T-cell (primary cell): ENCODE measurements at regions not wholly inside any gene's neighbourhood (a gene's known extent, or its start where the extent isn't known, plus 50 kb on each side); places are given as distances from the start of the nearest gene placed in this dataset.
"Not testable (repeated sequence)": the region's sequence is repeated elsewhere in the genome, so short reads cannot be mapped to it uniquely, and the experiment has no call there.

Experiments used
- ATAC-seq, 4 experiments: fragments of 200-7000 bp in 3 of 4; fragments of 150-1000 bp in 1 of 4; cut with Tn5 transposase; replicated peaks in 1 of 4; 1 replicate in 3 of 4; 2 replicates in 1 of 4; pipeline ENCODE4 v1.10.0; 2021; ENCODE audit warnings: moderate library complexity in 3 of 4, mild to moderate bottlenecking in 2 of 4, moderate number of reproducible peaks in 1 of 4
- CTCF ChIA-PET, 2 donors: fragments of 300-600 bp; sonication (Branson Sonifier 250); formaldehyde crosslinking; loops; one replicate each; lab custom pipeline; 2022; ENCODE audit warnings: antibody characterized with exemption in 2 of 2; lab: Charles Lee
- POLR2A ChIA-PET, 2 donors: fragments of 300-600 bp; sonication (Branson Sonifier 250); formaldehyde crosslinking; loops; one replicate each; lab custom pipeline; 2022; ENCODE audit warnings: antibody characterized with exemption in 2 of 2; lab: Charles Lee
- DNase-seq, 35 experiments: peaks; one replicate each; pipeline versions ENCODE4 v3.0.0 to v3.0.0-alpha.2; 2013 to 2023
- H3K27ac ChIP-seq: one replicate; pipeline ENCODE4 v1.5.1; 2013; ENCODE audit warnings: low read length
- H3K27me3 ChIP-seq, 2 experiments: replicated peaks in 1 of 2; 1 replicate in 1 of 2; 2 replicates in 1 of 2; pipeline versions ENCODE4 v1.6.1 to v1.7.0; 2013; ENCODE audit warnings: low read length in 1 of 2, mixed read lengths in 1 of 2; ENCODE audit not compliant: control insufficient read depth in 2 of 2, insufficient read depth in 2 of 2; ENCODE audit errors: extremely low read depth in 1 of 2
- H3K36me3 ChIP-seq, 2 donors: 1 replicate in 1 of 2; 2 replicates in 1 of 2; pipeline versions ENCODE4 v1.6.1 to v1.7.0; 2013; ENCODE audit warnings: low read length in 1 of 2; ENCODE audit not compliant: control insufficient read depth in 2 of 2, insufficient read depth in 1 of 2; ENCODE audit errors: extremely low read depth in 1 of 2
- H3K4me1 ChIP-seq, 2 experiments: 1 replicate in 1 of 2; 2 replicates in 1 of 2; pipeline versions ENCODE4 v1.6.1 to v1.7.0; 2013; ENCODE audit warnings: low read length in 2 of 2, mixed read lengths in 1 of 2; ENCODE audit not compliant: insufficient read depth in 2 of 2, control insufficient read depth in 1 of 2; ENCODE audit errors: extremely low read depth in 1 of 2
- H3K4me3 ChIP-seq, 2 donors: 1 replicate in 1 of 2; 2 replicates in 1 of 2; pipeline versions ENCODE4 v1.5.1 to v1.7.0; 2013; ENCODE audit warnings: mild to moderate bottlenecking in 2 of 2, low read length in 1 of 2, moderate library complexity in 1 of 2; ENCODE audit not compliant: control insufficient read depth in 1 of 2; ENCODE audit errors: extremely low read depth in 1 of 2
- H3K9me3 ChIP-seq: 2 replicates; pipeline ENCODE4 v1.7.0; 2013
- H3K27ac Mint-ChIP-seq, 2 donors: one replicate each; pipeline ENCODE4 v1.8.0; 2020 to 2021; ENCODE audit warnings: mild to moderate bottlenecking in 2 of 2, mixed read lengths in 2 of 2
- H3K27me3 Mint-ChIP-seq, 2 donors: one replicate each; pipeline ENCODE4 v1.8.0; 2021 to 2022; ENCODE audit warnings: mixed read lengths in 2 of 2
- H3K36me3 Mint-ChIP-seq: one replicate; pipeline ENCODE4 v1.8.0; 2021; ENCODE audit warnings: mixed read lengths
- H3K4me1 Mint-ChIP-seq, 3 donors: one replicate each; pipeline ENCODE4 v1.8.0; 2020 to 2022; ENCODE audit warnings: mixed read lengths in 3 of 3, mild to moderate bottlenecking in 1 of 3
- H3K4me3 Mint-ChIP-seq, 3 donors: one replicate each; pipeline ENCODE4 v1.8.0; 2020 to 2022; ENCODE audit warnings: mild to moderate bottlenecking in 3 of 3, mixed read lengths in 3 of 3, moderate library complexity in 3 of 3
- H3K9me3 Mint-ChIP-seq, 3 donors: one replicate each; pipeline ENCODE4 v1.8.0; 2020 to 2022; ENCODE audit warnings: mixed read lengths in 3 of 3
- WGBS: methylation state at CpG from one replicate; pipeline ENCODE4 v1.1.5; 2013; ENCODE audit warnings: missing lambda C conversion rate; ENCODE audit not compliant: insufficient coverage; 5-methylcytosine and 5-hydroxymethylcytosine counted together

DNA sequence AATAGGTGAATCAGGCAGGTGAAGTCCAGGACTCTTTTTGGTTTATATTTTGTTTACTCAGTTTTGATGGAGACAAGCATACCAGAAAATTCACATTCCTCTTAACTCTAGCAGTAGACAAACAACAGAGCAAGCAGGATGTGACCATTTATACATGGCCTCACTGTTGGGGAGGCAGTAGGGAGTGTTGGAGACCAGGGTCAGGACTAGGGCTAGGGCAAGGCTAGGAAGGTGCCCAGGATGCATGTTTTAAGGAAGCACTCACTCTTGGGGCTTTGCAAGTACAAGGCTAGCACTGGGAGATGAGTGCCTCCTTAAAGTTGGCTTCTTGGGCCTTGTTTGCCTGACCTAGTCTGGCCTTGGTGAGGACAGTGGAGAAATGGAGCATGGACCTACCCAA lies 84.5 kb upstream of the PLGLB2 start:
- DNase-seq, H3K4me1 Mint-ChIP-seq, H3K27ac ChIP-seq, H3K9me3 ChIP-seq, H3K36me3 Mint-ChIP-seq, H3K9me3 Mint-ChIP-seq, CTCF ChIA-PET, H3K27me3 Mint-ChIP-seq, H3K4me1 ChIP-seq, H3K27ac Mint-ChIP-seq, H3K27me3 ChIP-seq, H3K36me3 ChIP-seq, POLR2A ChIA-PET, H3K4me3 ChIP-seq, H3K4me3 Mint-ChIP-seq, ATAC-seq: not testable (repeated sequence)

DNA sequence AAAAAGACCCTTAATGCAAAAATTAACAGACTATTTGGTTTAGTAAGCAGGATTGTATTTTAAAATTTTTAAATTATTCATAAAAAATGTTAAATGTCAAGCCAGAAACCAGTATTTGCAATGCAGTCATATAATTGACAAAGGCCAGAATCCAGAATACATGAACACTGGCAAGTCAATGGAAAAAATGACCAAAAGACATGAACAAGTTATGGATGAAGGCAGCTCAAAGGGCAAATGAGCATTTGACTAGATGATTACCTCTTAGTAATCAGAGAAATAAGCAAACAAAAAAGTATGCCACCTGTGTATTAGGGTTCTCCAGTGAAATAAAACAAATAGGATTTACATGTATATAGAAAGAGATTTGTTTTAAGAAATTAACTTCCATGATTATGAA lies 80.9 kb upstream of the PLGLB2 start:
- DNase-seq, H3K4me1 Mint-ChIP-seq, H3K36me3 ChIP-seq, CTCF ChIA-PET, H3K27ac ChIP-seq, H3K27me3 ChIP-seq, H3K36me3 Mint-ChIP-seq, H3K4me3 ChIP-seq, H3K9me3 ChIP-seq, H3K4me1 ChIP-seq, ATAC-seq, POLR2A ChIA-PET, H3K27ac Mint-ChIP-seq, H3K27me3 Mint-ChIP-seq, H3K4me3 Mint-ChIP-seq, H3K9me3 Mint-ChIP-seq: not testable (repeated sequence)

DNA sequence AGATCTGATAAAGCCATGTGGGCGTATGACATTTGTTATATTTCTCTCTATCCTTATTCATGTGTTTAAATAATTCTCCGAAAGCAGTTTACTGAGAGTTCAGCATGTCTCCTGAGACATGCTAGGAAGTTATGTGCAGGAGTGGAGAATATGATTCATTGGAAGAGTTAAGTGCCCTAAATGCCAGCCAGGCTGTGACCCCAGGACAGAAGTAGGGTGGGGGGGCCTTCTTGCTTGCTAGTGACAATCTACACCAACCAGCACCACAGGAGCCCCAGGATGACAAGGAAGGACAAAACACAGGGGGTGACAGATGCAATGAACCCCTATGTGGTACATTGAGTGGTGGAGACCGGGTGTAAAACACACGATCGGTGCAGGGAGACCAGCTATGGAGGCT lies 79.5 kb upstream of the PLGLB2 start:
- H3K9me3 Mint-ChIP-seq, H3K27me3 Mint-ChIP-seq, POLR2A ChIA-PET, H3K36me3 Mint-ChIP-seq, H3K9me3 ChIP-seq, H3K36me3 ChIP-seq, CTCF ChIA-PET, H3K4me1 Mint-ChIP-seq, ATAC-seq, H3K27me3 ChIP-seq, H3K4me3 Mint-ChIP-seq, H3K4me3 ChIP-seq, H3K27ac ChIP-seq, H3K27ac Mint-ChIP-seq, DNase-seq, H3K4me1 ChIP-seq: not testable (repeated sequence)
- WGBS = no CpG with 5 or more reads among the region's 5 CpGs

DNA sequence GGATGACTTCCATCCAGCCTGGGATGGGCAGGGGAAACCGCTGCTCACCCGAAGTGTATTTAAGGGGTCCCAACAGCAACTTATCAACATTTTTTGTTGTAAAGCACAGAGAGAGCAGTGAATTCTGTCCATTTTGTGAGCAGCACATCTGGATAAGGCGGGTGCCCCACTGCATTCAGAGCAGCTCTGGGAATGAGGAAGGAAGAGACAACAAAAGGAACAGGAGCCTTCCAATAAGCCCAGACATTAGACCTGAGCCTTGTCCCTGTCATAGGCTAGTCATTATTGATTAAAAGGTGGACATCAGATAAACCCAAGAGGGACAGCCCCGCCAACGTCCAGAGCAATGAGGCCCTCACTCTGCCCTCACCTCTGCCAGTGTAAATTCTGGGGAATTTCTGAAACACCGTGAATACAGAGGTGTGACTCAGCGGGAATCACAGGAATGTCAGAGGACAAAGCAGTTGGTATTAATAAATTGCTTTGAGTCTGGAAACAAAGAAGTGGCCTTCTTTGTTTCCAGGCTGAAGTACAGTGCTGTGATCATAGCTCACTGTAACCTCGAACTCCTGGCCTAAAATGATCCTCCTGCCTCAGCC lies 78.2 kb upstream of the PLGLB2 start:
- H3K36me3 Mint-ChIP-seq, DNase-seq, H3K4me1 Mint-ChIP-seq, H3K4me3 ChIP-seq, H3K27ac ChIP-seq, H3K27me3 Mint-ChIP-seq, H3K27ac Mint-ChIP-seq, H3K4me3 Mint-ChIP-seq, POLR2A ChIA-PET, H3K36me3 ChIP-seq, H3K4me1 ChIP-seq, CTCF ChIA-PET, H3K9me3 Mint-ChIP-seq, H3K9me3 ChIP-seq, ATAC-seq, H3K27me3 ChIP-seq: not testable (repeated sequence)
- WGBS = no CpG with 5 or more reads among the region's 8 CpGs

DNA sequence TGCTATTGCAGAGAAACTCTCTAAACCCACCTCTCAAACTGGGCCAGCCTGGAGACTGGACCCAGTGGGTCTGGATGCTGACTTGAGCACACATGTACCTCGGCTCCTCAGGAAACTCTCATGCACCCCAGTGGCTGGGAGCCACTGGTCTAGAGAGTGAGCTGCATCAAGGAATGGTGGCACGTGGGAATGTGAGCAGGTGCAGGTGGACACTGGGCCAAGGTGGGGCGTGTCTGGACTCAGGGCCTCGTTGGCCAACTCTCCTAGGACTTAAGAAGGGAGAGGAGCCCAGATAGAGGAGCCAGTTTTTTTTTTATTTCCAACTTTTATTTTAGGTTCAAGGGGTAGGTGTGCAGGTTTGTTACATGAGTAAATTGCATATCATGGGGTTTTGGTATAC lies 75.5 kb upstream of the PLGLB2 start:
- CTCF ChIA-PET, H3K36me3 ChIP-seq, H3K4me1 Mint-ChIP-seq, H3K4me1 ChIP-seq, H3K27ac Mint-ChIP-seq, H3K27me3 ChIP-seq, DNase-seq, ATAC-seq, H3K4me3 ChIP-seq, H3K36me3 Mint-ChIP-seq, POLR2A ChIA-PET, H3K27ac ChIP-seq, H3K9me3 ChIP-seq, H3K27me3 Mint-ChIP-seq, H3K4me3 Mint-ChIP-seq, H3K9me3 Mint-ChIP-seq: not testable (repeated sequence)
- WGBS = no CpG with 5 or more reads among the region's 4 CpGs

DNA sequence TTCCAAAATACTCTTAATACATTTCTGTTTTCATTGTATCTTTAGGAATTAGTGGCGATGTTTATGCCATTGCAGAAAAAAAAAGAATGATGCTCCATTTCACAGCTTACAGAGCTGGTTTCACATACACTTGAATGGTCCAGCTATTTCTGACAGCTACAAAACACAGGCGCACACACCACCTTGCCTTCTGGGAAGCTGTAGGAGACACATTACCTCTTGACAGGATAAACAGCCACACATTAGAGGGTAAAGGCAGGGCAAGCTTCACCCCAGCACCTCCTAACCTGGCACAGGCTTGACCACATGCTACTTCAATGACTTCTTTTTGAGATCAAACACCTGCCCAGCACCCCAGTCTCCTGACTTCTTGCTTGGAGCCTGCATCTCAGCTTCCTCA lies 73.2 kb upstream of the PLGLB2 start:
- DNase-seq, H3K27ac Mint-ChIP-seq, POLR2A ChIA-PET, H3K27me3 Mint-ChIP-seq, H3K27ac ChIP-seq, H3K27me3 ChIP-seq, ATAC-seq, H3K36me3 ChIP-seq, H3K9me3 ChIP-seq, H3K4me1 Mint-ChIP-seq, H3K4me3 Mint-ChIP-seq, H3K4me1 ChIP-seq, H3K4me3 ChIP-seq, H3K9me3 Mint-ChIP-seq, H3K36me3 Mint-ChIP-seq, CTCF ChIA-PET: not testable (repeated sequence)
- no CpG with 5 or more reads among the region's 2 CpGs for WGBS

DNA sequence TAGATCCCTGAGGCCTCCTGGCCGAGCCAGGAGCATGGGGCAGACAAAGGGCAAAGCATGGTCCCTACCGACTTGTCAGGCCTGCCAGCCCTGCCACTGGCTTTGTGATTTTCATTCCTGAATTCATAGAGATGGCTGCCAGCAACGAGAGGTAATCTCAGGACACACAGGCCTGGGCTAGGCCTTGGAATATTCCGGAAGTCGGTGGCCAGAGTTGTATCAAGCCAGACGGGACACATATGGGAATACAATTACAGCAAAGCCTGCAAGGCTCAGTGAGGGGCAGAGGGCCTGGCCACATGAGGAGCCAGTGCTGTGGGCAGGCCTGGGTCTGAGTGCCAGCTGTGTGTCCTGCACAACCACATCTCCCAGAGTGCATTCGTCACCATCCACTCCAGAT lies 72.4 kb upstream of the PLGLB2 start:
- H3K4me1 ChIP-seq = not testable (repeated sequence)

More for the DNA sequence above, 72.4 kb upstream of the PLGLB2 start:
- ATAC-seq, H3K9me3 ChIP-seq, H3K27me3 ChIP-seq, CTCF ChIA-PET, POLR2A ChIA-PET, H3K36me3 Mint-ChIP-seq, H3K4me3 ChIP-seq, H3K27ac ChIP-seq, H3K27me3 Mint-ChIP-seq, H3K27ac Mint-ChIP-seq, H3K36me3 ChIP-seq, H3K4me1 Mint-ChIP-seq, H3K4me3 Mint-ChIP-seq, DNase-seq, H3K9me3 Mint-ChIP-seq: not testable (repeated sequence)
- no CpG with 5 or more reads among the region's 7 CpGs for WGBS
